ENCODE measurements at regions not wholly inside any gene's neighbourhood (a gene's known extent, or its start where the extent isn't known, plus 50 kb on each side); places are given as distances from the start of the nearest gene placed in this dataset.

DNA sequence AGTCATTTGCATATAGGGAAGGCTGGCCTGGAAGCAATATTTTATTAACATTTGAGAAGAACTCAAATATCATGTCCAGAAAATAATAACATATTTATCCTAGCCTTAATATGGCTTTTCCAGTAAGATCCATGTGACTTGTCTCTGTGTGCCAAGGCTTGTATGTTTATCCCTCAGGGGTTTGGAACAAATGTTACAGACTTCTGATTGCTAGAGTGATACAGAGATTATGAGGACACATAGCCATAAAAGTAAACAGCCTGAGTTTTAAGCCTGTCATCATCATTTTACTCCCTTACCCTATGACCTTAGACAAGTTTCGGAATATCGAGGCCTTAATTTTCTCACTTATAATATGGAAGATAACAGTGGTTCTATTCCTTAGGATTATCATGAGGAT, 338.1 kb downstream of the GPAT3 start:
- TF ChIP-seq POLR2A (IDR thresholded peaks at IDR 0.05), result no peak
- TF ChIP-seq, protein P1, sequence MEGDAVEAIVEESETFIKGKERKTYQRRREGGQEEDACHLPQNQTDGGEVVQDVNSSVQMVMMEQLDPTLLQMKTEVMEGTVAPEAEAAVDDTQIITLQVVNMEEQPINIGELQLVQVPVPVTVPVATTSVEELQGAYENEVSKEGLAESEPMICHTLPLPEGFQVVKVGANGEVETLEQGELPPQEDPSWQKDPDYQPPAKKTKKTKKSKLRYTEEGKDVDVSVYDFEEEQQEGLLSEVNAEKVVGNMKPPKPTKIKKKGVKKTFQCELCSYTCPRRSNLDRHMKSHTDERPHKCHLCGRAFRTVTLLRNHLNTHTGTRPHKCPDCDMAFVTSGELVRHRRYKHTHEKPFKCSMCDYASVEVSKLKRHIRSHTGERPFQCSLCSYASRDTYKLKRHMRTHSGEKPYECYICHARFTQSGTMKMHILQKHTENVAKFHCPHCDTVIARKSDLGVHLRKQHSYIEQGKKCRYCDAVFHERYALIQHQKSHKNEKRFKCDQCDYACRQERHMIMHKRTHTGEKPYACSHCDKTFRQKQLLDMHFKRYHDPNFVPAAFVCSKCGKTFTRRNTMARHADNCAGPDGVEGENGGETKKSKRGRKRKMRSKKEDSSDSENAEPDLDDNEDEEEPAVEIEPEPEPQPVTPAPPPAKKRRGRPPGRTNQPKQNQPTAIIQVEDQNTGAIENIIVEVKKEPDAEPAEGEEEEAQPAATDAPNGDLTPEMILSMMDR (IDR thresholded peaks at IDR 0.05 in 4 of 5, conservative IDR thresholded peaks at IDR 0.05 in 1 of 5), result no peak
